ENCODE measurements at regions not wholly inside any gene's neighbourhood (a gene's known extent, or its start where the extent isn't known, plus 50 kb on each side); places are given as distances from the start of the nearest gene placed in this dataset.

DNA sequence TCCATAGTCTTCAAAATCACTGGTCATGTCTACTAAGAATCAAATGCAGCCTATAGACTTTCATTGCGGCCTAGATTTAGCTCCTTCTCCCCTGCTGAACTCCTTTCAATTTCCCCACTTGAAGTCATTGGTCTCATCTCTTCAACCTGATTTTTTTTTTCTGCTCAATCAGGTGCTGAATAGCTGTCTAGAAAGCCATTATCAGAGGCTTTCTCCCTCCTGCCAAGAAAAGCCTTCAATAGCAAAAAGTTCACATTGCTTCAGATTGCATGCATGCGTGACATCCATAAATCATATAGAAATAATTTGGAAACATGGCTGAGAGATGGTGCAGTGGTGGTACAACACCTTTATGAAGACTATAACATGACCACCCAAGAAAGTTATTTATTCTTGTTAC, 316.2 kb downstream of the PLK2 start:
- Mint-ChIP-seq H3K4me3 (no peak overlapping the region), H3K27me3 (ENCODE audit: low read depth) (peaks cover 3% of the 10 kb centered on the region), H3K9me3 (no peaks in the 10 kb centered on the region), H3K36me3 (ENCODE audit: insufficient read depth) (no peaks in the 10 kb centered on the region), H3K4me1 (ENCODE audit: low read depth) (no peaks in the 10 kb centered on the region)
- ATAC-seq (no peak), DNase-seq (no peak)

DNA sequence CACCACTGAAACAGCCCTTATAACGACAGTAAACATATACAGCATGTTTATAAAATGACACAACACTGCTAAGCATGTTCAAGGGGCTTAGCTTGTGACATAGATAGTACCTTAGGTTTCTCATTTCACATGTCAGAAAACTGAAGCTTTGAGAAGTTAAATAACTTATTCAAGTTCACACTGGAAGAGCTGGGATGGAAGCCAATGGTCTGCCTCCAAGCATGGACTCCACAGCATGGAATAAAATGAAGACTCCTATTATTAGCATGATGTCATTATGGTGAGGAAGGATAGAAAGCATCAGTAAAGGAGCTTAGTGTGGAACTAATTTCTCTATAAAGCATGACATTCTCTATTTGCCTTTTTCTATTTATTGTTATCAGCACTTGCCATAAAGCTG, 316.7 kb downstream of the PLK2 start:
- Mint-ChIP-seq H3K36me3 (ENCODE audit: insufficient read depth) (no peaks in the 10 kb centered on the region), H3K4me3 (no peak overlapping the region), H3K9me3 (no peaks in the 10 kb centered on the region), H3K4me1 (ENCODE audit: low read depth) (no peaks in the 10 kb centered on the region), H3K27me3 (ENCODE audit: low read depth) (peaks cover 3% of the 10 kb centered on the region)
- DNase-seq (no peak), ATAC-seq (no peak)

DNA sequence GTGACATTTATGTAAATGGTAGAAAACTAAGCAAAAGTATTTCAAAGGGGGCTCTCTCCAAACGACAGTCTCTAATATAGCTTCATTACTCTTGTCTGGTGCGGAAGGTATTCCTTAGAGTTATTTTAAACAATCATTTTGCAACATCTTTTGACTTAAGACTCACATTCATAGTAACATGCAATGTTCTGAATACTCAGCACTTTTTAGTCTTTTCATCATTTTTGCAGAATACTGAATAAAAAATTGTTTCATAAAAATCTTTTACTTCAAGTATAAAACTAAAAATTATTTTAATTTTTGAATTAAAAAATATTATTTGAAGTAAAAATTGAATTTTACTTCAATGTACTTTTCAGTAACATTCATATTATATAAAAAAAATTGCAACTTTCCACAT, 321.1 kb downstream of the PLK2 start:
- H3K36me3 Mint-ChIP-seq (ENCODE audit: insufficient read depth), result no peaks in the 10 kb centered on the region
- no peaks in the 10 kb centered on the region for H3K9me3 Mint-ChIP-seq
- no peak overlapping the region for H3K4me3 Mint-ChIP-seq
- DNase-seq (no peak), ATAC-seq (no peak)
- H3K4me1 Mint-ChIP-seq (ENCODE audit: low read depth), result no peaks in the 10 kb centered on the region
- H3K27me3 Mint-ChIP-seq (ENCODE audit: low read depth), result peaks cover 4% of the 10 kb centered on the region

DNA sequence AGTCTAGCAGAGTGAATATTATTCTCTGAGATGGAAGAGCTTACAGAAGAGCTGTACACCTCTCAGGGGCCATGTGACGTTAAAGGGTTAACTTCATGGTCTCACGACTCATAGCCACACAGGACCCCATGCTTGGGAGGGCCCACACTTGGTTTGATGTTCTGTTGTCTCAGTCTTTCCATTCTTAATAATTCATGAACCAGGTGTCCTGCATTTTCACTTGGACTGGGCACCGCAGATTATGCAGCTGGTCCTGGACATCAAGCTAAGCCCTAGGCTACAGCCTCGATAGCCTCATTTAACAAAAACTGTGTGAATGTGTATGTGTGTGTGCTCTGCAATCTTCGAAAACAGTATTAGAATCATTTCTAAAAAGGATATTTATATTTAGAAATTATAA, 323.5 kb downstream of the PLK2 start:
- no peaks in the 10 kb centered on the region for H3K36me3 Mint-ChIP-seq (ENCODE audit: insufficient read depth)
- ATAC-seq (no peak), DNase-seq (no peak)
- no peaks in the 10 kb centered on the region for H3K9me3 Mint-ChIP-seq
- no peak overlapping the region for H3K4me3 Mint-ChIP-seq
- peaks cover 2% of the 10 kb centered on the region for H3K27me3 Mint-ChIP-seq (ENCODE audit: low read depth)
- H3K4me1 Mint-ChIP-seq (ENCODE audit: low read depth), result no peaks in the 10 kb centered on the region

DNA sequence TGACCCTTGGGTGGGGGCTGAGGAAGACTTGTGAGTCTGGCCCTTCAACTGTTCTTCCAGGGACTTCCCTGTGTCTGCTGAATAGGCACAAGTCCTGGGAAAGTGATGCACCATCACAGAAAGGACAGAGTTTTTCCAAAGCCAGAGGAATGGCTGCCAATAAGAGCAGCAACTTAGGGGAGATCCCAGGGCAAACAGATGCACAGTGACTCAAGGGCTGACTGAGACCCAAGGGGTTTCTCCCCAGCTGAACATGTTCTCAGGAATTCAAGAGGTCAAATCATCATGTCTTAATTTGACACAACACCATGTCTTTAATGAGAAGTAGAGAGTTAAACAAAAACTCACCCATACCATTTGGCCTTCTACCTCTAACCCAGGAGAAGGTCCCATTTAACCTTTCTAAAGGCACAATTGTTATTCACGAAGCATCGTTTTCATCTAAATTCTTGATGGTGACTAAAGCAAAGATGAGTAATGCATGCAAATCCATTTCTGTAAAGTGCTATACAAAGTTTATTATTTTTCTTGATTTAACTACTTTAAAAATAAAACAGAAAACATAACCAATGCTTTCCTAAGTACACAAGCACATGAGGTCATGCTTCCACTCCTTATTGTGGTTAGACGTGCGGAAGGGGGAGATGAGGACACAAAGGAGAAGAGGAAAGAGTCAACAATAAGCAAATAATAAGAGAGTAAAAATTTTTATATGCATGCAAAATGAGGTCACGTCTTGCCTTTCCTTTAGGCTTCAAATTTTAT, 324.1 kb downstream of the PLK2 start:
- ATAC-seq (no peak), DNase-seq (no peak)
- Mint-ChIP-seq H3K4me1 (ENCODE audit: low read depth) (no peaks in the 10 kb centered on the region), H3K9me3 (no peaks in the 10 kb centered on the region), H3K4me3 (no peak overlapping the region), H3K36me3 (ENCODE audit: insufficient read depth) (no peaks in the 10 kb centered on the region), H3K27me3 (ENCODE audit: low read depth) (peaks cover 2% of the 10 kb centered on the region)

DNA sequence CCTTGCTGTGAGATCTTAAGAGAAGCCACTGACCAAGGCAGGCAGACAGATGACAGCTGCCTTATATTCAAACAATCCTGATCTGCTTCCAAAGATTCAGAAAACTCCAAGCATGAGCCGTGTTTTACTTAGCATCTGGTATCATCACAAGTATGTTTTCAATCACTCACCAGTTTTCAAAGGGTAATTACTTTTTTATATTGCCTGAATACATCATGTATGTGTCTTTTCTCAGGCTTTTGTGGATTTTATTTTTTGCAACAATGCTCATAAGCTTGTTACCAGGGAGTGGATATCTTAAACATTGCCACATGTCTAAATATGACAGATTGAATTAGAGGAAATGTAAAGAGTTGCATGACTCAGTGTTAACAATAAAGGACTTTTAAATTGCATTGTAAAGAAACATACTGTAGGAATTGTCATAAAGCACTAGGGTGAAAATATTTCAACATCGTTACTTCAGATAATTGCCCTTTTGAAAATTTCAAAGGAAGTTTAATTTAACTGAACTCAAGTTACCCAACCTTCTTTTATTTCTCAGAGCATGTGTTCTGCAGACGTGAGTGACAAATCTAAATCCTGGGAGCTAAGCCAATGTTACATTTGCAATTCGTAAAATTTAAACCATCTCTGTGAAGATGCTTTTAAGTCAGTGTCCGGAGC, 326.1 kb downstream of the PLK2 start:
- Mint-ChIP-seq H3K36me3 (ENCODE audit: insufficient read depth) (no peaks in the 10 kb centered on the region), H3K27me3 (ENCODE audit: low read depth) (peaks cover 2% of the 10 kb centered on the region), H3K4me3 (no peak overlapping the region), H3K9me3 (no peaks in the 10 kb centered on the region), H3K4me1 (ENCODE audit: low read depth) (no peaks in the 10 kb centered on the region)
- ATAC-seq, result no peak
- DNase-seq, result no peak

DNA sequence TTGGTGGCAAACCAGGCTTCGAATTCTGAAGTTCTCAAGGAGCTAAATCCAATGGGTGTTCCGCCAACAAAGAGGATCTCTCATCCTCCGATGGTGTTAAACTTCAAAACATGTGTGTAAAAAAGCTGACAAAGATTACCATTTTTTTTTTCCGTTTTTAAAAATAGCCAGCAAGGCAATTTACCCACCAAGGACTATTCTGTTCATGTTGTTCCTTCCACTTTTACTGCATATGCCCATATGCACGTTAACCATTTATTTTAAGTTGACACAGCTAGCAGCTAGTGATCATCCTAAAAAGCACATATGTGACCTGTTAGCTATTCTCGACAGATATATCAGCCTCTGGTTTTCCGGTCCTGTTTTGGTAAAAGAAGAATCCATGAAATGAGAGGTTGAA, 326.7 kb downstream of the PLK2 start:
- DNase-seq, result no peak
- Mint-ChIP-seq H3K27me3 (ENCODE audit: low read depth) (peaks cover 2% of the 10 kb centered on the region), H3K9me3 (no peaks in the 10 kb centered on the region), H3K36me3 (ENCODE audit: insufficient read depth) (no peaks in the 10 kb centered on the region), H3K4me1 (ENCODE audit: low read depth) (no peaks in the 10 kb centered on the region), H3K4me3 (no peak overlapping the region)
- no peak for ATAC-seq

DNA sequence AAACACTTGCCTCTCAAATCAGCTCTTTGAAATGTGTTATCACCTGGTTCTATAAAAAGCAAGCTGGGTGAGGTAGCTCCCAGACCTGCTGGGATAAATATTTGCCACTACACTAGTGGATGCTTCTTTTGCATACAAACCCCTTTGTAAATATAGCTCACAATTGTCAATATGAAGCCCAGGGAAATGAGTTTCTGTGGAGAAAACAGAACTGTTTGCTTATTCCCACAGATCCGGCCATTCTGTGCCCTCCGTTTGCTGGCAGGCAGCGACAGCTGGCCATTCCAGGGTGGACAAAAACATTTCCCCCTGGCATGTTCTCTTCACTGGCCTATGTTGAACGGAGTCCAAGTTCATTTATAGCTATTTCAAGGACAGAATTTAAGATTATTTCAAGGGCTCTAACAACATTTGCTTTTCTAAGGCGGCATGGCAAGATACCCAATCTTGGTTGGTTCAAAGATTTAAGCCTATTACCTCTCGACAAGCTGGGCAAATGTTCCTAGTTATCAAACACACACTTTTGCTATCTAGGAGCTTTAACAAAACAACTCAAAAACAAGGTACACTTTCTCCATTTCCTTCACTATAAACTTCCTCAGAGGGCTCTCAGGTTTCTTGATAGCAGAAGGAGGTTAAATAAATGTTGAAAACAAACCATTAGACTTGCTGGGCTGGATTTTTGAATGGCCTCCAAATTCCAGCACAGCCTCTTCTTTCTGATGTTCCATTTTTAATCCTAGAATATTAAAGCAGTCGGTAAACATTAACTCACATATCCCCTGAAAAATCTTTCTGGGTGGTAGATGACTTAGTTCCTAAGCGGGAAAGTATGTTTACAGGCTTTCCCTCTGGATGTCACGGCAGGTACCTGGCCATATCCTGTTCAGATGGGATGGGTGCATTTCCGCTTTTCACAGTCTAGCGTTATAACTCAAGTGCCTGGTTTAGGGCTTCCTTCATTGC, 332.3 kb downstream of the PLK2 start:
- no peaks in the 10 kb centered on the region for H3K27me3 Mint-ChIP-seq (ENCODE audit: low read depth)
- no peak for DNase-seq
- H3K36me3 Mint-ChIP-seq (ENCODE audit: insufficient read depth), result no peaks in the 10 kb centered on the region
- H3K4me3 Mint-ChIP-seq, result no peak overlapping the region
- H3K9me3 Mint-ChIP-seq, result no peaks in the 10 kb centered on the region
- H3K4me1 Mint-ChIP-seq (ENCODE audit: low read depth), result no peaks in the 10 kb centered on the region
- ATAC-seq, result no peak

DNA sequence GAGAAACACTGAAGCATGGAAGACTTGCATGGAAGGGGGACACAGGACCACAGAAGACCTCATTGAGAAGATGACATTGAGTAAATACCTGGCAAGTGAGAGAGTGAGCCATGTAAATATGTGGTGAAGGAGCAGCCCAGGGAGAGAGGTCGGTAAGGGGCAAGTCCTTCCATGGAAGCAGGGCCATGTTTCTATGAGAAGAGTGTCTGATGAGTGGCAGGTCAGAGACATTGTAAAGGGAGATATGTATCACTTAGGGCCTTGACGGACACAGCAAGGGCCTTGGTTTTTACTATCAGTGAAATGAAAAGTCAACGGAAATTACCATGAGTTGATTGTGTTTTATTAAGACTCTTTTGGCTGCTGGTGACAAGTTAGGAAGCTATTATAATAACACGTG, 336.4 kb downstream of the PLK2 start:
- H3K36me3 Mint-ChIP-seq (ENCODE audit: insufficient read depth), result no peaks in the 10 kb centered on the region
- DNase-seq (no peak), ATAC-seq (no peak)
- no peaks in the 10 kb centered on the region for H3K27me3 Mint-ChIP-seq (ENCODE audit: low read depth)
- H3K9me3 Mint-ChIP-seq, result no peaks in the 10 kb centered on the region
- no peak overlapping the region for H3K4me3 Mint-ChIP-seq
- no peaks in the 10 kb centered on the region for H3K4me1 Mint-ChIP-seq (ENCODE audit: low read depth)

DNA sequence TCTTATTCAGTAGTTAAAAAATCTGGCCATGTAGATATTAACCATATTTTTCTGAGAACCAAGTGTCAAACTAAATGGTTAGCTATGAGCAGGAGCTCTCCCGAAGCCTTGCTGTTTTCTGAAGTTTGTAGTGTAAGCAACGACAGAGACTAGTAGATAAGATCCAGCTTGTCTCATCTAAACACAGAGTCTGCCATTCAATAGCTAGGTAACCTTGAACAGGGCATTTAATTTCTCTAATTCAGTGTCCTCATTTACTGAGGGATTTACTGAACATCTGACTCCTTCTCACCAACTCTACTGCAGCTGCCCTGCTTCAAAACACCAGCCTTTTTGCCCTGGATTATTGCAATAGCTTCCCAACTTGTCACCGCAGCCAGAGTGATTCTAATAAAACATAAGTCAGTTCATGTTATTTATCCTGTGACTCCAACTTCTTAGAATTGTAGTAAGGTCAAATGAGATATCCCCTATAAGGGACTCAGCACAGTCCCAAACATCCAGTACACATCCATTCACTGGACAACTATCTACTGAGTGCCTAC, 337.0 kb downstream of the PLK2 start:
- DNase-seq (no peak), ATAC-seq (no peak)
- Mint-ChIP-seq H3K4me3 (no peak overlapping the region), H3K27me3 (ENCODE audit: low read depth) (no peaks in the 10 kb centered on the region), H3K4me1 (ENCODE audit: low read depth) (no peaks in the 10 kb centered on the region), H3K36me3 (ENCODE audit: insufficient read depth) (no peaks in the 10 kb centered on the region), H3K9me3 (no peaks in the 10 kb centered on the region)

DNA sequence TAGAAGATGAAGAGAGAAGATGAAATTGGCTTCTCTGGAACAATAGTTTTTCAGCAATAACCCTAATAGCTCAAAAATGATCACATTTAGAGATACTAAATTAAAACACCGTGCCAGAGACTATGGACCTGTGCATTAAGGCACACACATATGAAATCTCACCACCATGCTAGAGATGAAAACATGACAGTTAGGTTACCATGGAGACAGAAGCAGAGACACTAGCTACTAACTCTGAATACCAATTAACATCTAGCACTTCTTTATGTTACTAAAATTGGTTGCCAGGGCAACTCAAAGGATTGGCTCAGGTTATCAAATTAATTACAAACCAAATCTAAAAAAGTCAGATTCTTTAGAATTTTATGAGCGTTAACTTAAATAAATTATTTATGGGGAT, 337.7 kb downstream of the PLK2 start:
- Mint-ChIP-seq H3K27me3 (ENCODE audit: low read depth) (no peaks in the 10 kb centered on the region), H3K4me1 (ENCODE audit: low read depth) (no peaks in the 10 kb centered on the region), H3K4me3 (no peak overlapping the region), H3K36me3 (ENCODE audit: insufficient read depth) (no peaks in the 10 kb centered on the region), H3K9me3 (no peaks in the 10 kb centered on the region)
- DNase-seq, result no peak
- no peak for ATAC-seq

DNA sequence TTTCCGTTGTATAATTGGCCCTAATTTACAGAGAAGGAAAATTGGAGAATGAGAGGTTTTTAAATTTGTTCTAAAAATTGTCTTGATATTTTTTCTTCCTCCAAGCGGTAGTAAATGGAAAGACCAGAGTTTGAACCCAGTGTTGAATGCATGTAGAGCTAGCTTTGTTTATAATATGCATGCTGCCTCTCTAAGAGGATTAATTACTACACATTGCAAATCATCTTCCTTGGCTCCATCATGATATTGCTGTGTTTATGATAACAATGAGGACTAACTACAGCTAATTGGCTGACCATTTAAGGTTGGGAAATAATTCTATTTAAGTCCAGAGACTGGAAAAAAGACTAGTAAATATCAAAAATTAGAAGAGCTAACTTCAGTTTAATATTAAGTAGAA, 338.5 kb downstream of the PLK2 start:
- ATAC-seq (no peak), DNase-seq (no peak)
- Mint-ChIP-seq H3K9me3 (no peaks in the 10 kb centered on the region), H3K4me3 (no peak overlapping the region), H3K27me3 (ENCODE audit: low read depth) (peaks cover 2% of the 10 kb centered on the region), H3K36me3 (ENCODE audit: insufficient read depth) (no peaks in the 10 kb centered on the region), H3K4me1 (ENCODE audit: low read depth) (no peaks in the 10 kb centered on the region)

DNA sequence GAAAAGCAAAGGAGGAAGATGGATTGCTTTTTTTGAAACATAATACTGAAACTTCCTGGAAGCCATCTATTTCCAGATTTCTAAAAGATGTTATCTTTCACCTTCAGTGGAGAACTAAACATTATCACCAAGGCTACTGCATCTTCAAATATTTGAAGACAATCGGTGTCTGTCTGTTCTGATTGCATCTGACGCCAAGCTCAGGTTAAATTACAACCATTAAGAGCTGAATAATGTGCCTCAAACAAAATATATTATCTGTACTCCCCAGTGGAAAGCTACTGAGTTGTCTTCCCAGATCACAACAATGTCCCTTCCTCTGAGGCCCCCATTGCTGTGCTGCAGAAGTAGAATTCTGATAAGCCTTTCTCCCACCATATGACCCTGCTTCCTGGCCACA, 342.3 kb downstream of the PLK2 start:
- Mint-ChIP-seq H3K27me3 (ENCODE audit: low read depth) (peaks cover 2% of the 10 kb centered on the region), H3K4me3 (no peak overlapping the region), H3K4me1 (ENCODE audit: low read depth) (no peaks in the 10 kb centered on the region), H3K36me3 (ENCODE audit: insufficient read depth) (no peaks in the 10 kb centered on the region), H3K9me3 (no peaks in the 10 kb centered on the region)
- ATAC-seq (no peak), DNase-seq (no peak)

DNA sequence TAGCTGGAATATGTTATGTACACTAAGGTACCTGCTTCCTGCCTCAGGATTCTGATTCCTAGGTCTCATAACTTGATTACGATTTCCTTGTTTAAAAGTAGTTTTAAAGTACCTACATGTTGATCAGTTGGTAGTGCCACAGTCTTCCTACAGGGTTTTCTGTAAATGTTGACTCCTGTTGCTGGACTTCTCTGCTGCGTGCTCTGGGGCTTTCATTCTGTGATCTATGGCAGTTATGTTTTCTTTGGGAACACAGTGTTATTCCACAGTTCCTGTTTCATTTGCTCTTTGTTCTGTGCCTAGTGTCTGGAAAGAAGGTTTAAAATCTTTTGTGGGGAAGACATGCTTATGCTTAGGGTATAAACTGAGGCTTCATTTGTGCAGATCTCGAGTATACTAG, 343.5 kb downstream of the PLK2 start:
- H3K4me3 Mint-ChIP-seq, result no peak overlapping the region
- H3K36me3 Mint-ChIP-seq (ENCODE audit: insufficient read depth), result no peaks in the 10 kb centered on the region
- no peak for DNase-seq
- no peaks in the 10 kb centered on the region for H3K9me3 Mint-ChIP-seq
- H3K27me3 Mint-ChIP-seq (ENCODE audit: low read depth), result peaks cover 2% of the 10 kb centered on the region
- no peaks in the 10 kb centered on the region for H3K4me1 Mint-ChIP-seq (ENCODE audit: low read depth)
- no peak for ATAC-seq
